Peyer's patch (tissue), 4 donors: ENCODE measurements at regions not wholly inside any gene's neighbourhood (a gene's known extent, or its start where the extent isn't known, plus 50 kb on each side); places are given as distances from the start of the nearest gene placed in this dataset.

Experiments used
- CTCF ChIP-seq, 6 experiments: fragments of 450-650 bp in 4 of 6; fragments of 200-600 bp in 2 of 6; sonication (generic) in 1 of 6; IDR thresholded peaks; one replicate each; pipeline ENCODE4 v1.5.1; 2017 to 2019; ENCODE audit warnings: antibody characterized with exemption in 6 of 6, mild to moderate bottlenecking in 3 of 6, moderate library complexity in 1 of 6
- POLR2A ChIP-seq, 2 donors: fragments of 450-650 bp; IDR thresholded peaks; one replicate each; pipeline ENCODE4 v1.5.1; 2017; ENCODE audit warnings: antibody characterized with exemption in 2 of 2, mild to moderate bottlenecking in 2 of 2, moderate library complexity in 2 of 2

GRCh38 chr2:220502539-220502938 lies 875.1 kb downstream of the SLC4A3 start:
- no peak for TF ChIP-seq POLR2A (IDR thresholded peaks at IDR 0.05)
- TF ChIP-seq CTCF (IDR thresholded peaks at IDR 0.05), result no peak
